Keratinocyte (primary cell): ENCODE measurements at regions not wholly inside any gene's neighbourhood (a gene's known extent, or its start where the extent isn't known, plus 50 kb on each side); places are given as distances from the start of the nearest gene placed in this dataset.
A peak's percentile ranks its signal among the peaks of the same experiment; 100 is the strongest.

Experiments
- DNase-seq: peaks from one replicate; pipeline ENCODE4 v3.0.0-alpha.2; 2011; ENCODE audit warnings: low read depth, missing footprints, low spot score
- FAIRE-seq: peaks from 2 replicates; lab custom pipeline; 2011; peaks lifted over from hg19 to GRCh38; lab: Jason Lieb, UNC
- H2AFZ ChIP-seq: 2 replicates; pipeline ENCODE4 v1.6.0; 2012; ENCODE audit warnings: low read length, control low read depth, inconsistent platforms; ENCODE audit not compliant: control insufficient read depth
- H3K27ac ChIP-seq: 2 replicates; pipeline ENCODE4 v1.5.1; 2011; ENCODE audit warnings: low read length; ENCODE audit not compliant: control insufficient read depth, insufficient read depth
- H3K27me3 ChIP-seq: 3 replicates; pipeline ENCODE4 v1.6.0; 2011; ENCODE audit warnings: low read length; ENCODE audit not compliant: control insufficient read depth, insufficient read depth; ENCODE audit errors: extremely low read depth
- H3K36me3 ChIP-seq, 2 experiments: 2 replicates in 1 of 2; 3 replicates in 1 of 2; pipeline ENCODE4 v1.5.1; 2011; ENCODE audit warnings: low read length in 2 of 2, mild to moderate bottlenecking in 1 of 2; ENCODE audit not compliant: control insufficient read depth in 2 of 2, insufficient read depth in 2 of 2; ENCODE audit errors: extremely low read depth in 1 of 2
- H3K4me1 ChIP-seq: 3 replicates; pipeline ENCODE4 v1.5.1; 2011; ENCODE audit warnings: low read length; ENCODE audit not compliant: control insufficient read depth, insufficient read depth; ENCODE audit errors: extremely low read depth
- H3K4me2 ChIP-seq: 3 replicates; pipeline ENCODE4 v1.6.0; 2011; ENCODE audit warnings: low read depth, low read length; ENCODE audit not compliant: control insufficient read depth, insufficient read depth; ENCODE audit errors: extremely low read depth
- H3K4me3 ChIP-seq, 3 experiments: fragments of 200-600 bp in 1 of 3; sonication (generic) in 1 of 3; 2 replicates in 2 of 3; 3 replicates in 1 of 3; pipeline ENCODE4 v1.5.1; 2011 to 2016; ENCODE audit warnings: low read length in 3 of 3, mild to moderate bottlenecking in 3 of 3, control low read depth in 2 of 3, inconsistent platforms in 1 of 3, low read depth in 1 of 3, mixed read lengths in 1 of 3, mixed run types in 1 of 3, moderate library complexity in 1 of 3; ENCODE audit not compliant: control insufficient read depth in 2 of 3, insufficient read depth in 2 of 3; ENCODE audit errors: extremely low read depth in 1 of 3
- H3K79me2 ChIP-seq: 2 replicates; pipeline ENCODE4 v1.6.0; 2012; ENCODE audit warnings: low read length; ENCODE audit not compliant: control insufficient read depth, insufficient read depth
- H3K9ac ChIP-seq: 3 replicates; pipeline ENCODE4 v1.6.0; 2011; ENCODE audit warnings: low read length; ENCODE audit not compliant: control insufficient read depth, insufficient read depth; ENCODE audit errors: extremely low read depth
- H3K9me1 ChIP-seq: 3 replicates; pipeline ENCODE4 v1.6.0; 2011; ENCODE audit warnings: low read length; ENCODE audit not compliant: control insufficient read depth, insufficient read depth; ENCODE audit errors: extremely low read depth
- H3K9me3 ChIP-seq: 2 replicates; pipeline ENCODE4 v1.5.1; 2012; ENCODE audit warnings: low read depth, low read length; ENCODE audit not compliant: control insufficient read depth
- H4K20me1 ChIP-seq: 3 replicates; pipeline ENCODE4 v1.6.0; 2011; ENCODE audit warnings: low read length; ENCODE audit not compliant: control insufficient read depth, insufficient read depth; ENCODE audit errors: extremely low read depth
- CTCF ChIP-seq, 3 experiments: IDR thresholded peaks in 1 of 3; conservative IDR thresholded peaks in 1 of 3; optimal IDR thresholded peaks in 1 of 3; 2 replicates in 2 of 3; 3 replicates in 1 of 3; pipeline versions ENCODE3 to v1.5.1; 2011; ENCODE audit warnings: low read length in 3 of 3, mild to moderate bottlenecking in 3 of 3, moderate library complexity in 2 of 3, control low read depth in 1 of 3, inconsistent platforms in 1 of 3; ENCODE audit not compliant: insufficient read depth in 2 of 3; ENCODE audit errors: extremely low read depth in 1 of 3
- EZH2 ChIP-seq: IDR thresholded peaks from one replicate; pipeline ENCODE4 v1.6.1; 2012; ENCODE audit warnings: inconsistent platforms, mild to moderate bottlenecking, low read length, moderate library complexity
- dilution Hi-C: fragments of 300-500 bp; cut with MboI; formaldehyde crosslinking; loops from one replicate; pipeline ENCODE4 v1.7.0; 2020; ENCODE audit warnings: low sequenced_read_pairs; ENCODE audit not compliant: extremely low pct_ligation_motif_present

- FAIRE-seq (no peak), DNase-seq (no peak)
- peak overlapping the region; percentile 23 to 73 (median 59) for H3K4me3 ChIP-seq
- H2AFZ ChIP-seq: peak overlapping the region; percentile 92
- no peaks in the 10 kb centered on the region for H3K79me2 ChIP-seq
- peak overlapping the region; percentile 88 for H3K4me2 ChIP-seq
- H3K4me1 ChIP-seq: peaks cover 4% of the 10 kb centered on the region
- no peaks in the 10 kb centered on the region for H3K9me3 ChIP-seq
- H3K27me3 ChIP-seq: peaks cover 6% of the 10 kb centered on the region
- H3K9me1 ChIP-seq: no peaks in the 10 kb centered on the region
- peak overlapping the region; percentile 50 for H3K9ac ChIP-seq
- dilution Hi-C loops: no loop called here
- TF ChIP-seq CTCF (optimal IDR thresholded peaks at IDR 0.05 in 1 of 3, IDR thresholded peaks at IDR 0.05 in 1 of 3, conservative IDR thresholded peaks at IDR 0.05 in 1 of 3; ENCODE audit: extremely low read depth in 1 of 3, insufficient read depth in 2 of 3, low read length in 3 of 3): peak in 1 of 3 experiments; percentile 5
- peak; percentile 42 for TF ChIP-seq EZH2
- no peak overlapping the region for H3K27ac ChIP-seq
- no peaks in the 10 kb centered on the region for H3K36me3 ChIP-seq
- no peaks in the 10 kb centered on the region for H4K20me1 ChIP-seq
Measured at GRCh38 chr1:244918421-244919319, 54.3 kb upstream of the HNRNPU start.

- H3K4me2 ChIP-seq: no peak overlapping the region
- no peak overlapping the region for H3K4me3 ChIP-seq
- H3K27ac ChIP-seq: no peak overlapping the region
- TF ChIP-seq EZH2 (no peak), CTCF (optimal IDR thresholded peaks at IDR 0.05 in 1 of 3, IDR thresholded peaks at IDR 0.05 in 1 of 3, conservative IDR thresholded peaks at IDR 0.05 in 1 of 3; ENCODE audit: extremely low read depth in 1 of 3, insufficient read depth in 2 of 3, low read length in 3 of 3) (no peak)
- no peak overlapping the region for H2AFZ ChIP-seq
- no peaks in the 10 kb centered on the region for H3K9me3 ChIP-seq
- DNase-seq (no peak), FAIRE-seq (no peak)
- peaks cover 6% of the 10 kb centered on the region for H3K27me3 ChIP-seq
- no peaks in the 10 kb centered on the region for H3K79me2 ChIP-seq
- peaks cover 4% of the 10 kb centered on the region for H3K4me1 ChIP-seq
- H3K9me1 ChIP-seq: no peaks in the 10 kb centered on the region
- no peak overlapping the region for H3K9ac ChIP-seq
- H3K36me3 ChIP-seq: no peaks in the 10 kb centered on the region
- dilution Hi-C loops: no loop called here
- no peaks in the 10 kb centered on the region for H4K20me1 ChIP-seq
Measured at GRCh38 chr1:244917073-244917670, 52.8 kb upstream of the HNRNPU start.
